Ramos (cell line): ENCODE measurements at regions not wholly inside any gene's neighbourhood (a gene's known extent, or its start where the extent isn't known, plus 50 kb on each side); places are given as distances from the start of the nearest gene placed in this dataset.
"Not testable (repeated sequence)": the region's sequence is repeated elsewhere in the genome, so short reads cannot be mapped to it uniquely, and the experiment has no call there.

Experiments used
- in situ Hi-C: fragments of 300-500 bp; cut with MboI; formaldehyde crosslinking; loops from one replicate; pipeline ENCODE4 v1.14.3; 2022; ENCODE audit warnings: low sequenced_read_pairs; ENCODE audit not compliant: unreplicated experiment

GRCh38 chr10:56298941-56299340 lies 62.1 kb downstream of the ZWINT start:
- in situ Hi-C loops: no loop called here

GRCh38 chr10:56296618-56297017 lies 64.4 kb downstream of the ZWINT start:
- in situ Hi-C loops: no loop called here

DNA sequence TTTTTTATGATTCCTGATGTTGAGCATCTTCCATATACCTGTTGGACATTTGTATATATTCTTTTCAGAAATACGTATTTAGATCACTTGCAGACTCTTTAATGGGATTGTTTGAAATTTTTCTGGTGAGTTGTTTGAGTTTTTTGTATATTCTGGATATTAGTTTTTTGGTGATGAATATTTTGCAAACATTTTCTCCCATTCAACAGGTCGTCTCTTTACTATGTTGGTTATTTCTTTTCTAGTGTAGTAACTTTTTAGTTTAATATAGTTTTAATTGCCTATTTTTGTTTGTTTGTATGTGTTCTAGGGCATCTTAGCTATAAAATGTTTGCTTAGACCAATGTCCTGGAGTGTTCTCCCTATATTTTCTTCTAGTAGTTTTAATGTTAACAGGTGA lies 72.7 kb downstream of the ZWINT start:
- in situ Hi-C loops: no loop called here

DNA sequence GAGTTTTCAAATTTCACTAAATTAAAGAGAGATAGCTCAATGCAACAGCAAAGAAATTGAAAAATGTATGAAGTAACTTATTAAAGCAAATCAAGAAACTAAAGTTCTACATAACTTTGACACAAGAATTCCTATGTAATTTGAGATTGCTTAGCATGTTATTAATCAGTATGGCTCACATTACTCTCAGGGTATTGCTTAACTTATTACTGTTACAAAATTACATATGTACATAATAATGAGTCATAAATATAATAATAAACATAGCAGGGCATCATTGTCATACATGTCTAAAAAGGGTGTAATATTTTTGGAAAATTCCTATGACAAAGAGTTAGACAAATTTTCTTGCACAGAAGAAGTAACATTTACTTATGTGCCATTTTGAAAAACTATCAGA lies 75.0 kb downstream of the ZWINT start:
- in situ Hi-C loops: no loop called here

DNA sequence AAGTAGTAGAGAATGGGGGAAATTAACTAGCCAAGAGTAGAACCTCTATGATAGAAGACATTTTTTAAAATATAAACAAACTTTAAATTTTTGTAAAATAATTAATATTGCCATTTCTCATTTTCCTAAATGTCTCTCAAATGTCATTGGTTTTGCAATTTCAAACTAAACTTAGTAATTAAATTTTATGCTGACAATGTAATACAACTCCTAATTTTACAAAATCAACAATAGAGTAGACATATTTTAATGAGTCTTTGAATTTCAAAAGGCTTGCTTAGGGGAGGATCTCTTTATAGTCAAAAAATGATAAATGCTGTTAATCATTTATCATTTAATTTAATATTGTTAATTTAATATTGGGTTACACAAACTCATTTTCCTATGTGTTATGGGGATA lies 81.8 kb downstream of the ZWINT start:
- in situ Hi-C loops: no loop called here

DNA sequence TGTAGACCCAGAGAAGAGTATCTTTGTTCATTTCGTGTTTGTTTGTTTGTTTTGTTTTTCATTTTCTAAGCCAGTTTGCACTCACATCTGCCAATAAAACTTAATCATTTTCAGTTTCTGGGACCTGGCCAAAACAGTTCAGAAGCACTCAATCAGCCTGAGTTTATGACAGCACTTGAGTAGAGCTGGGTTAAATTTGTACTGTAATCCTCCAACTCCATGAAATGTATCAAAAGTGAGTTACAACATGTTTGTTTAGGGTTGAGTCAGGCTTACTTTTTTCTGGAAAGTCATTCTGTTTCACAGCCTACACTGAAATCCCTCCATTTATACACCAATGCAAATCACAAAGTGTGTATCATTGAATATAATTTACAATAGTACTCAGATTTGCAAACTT lies 91.9 kb downstream of the ZWINT start:
- in situ Hi-C loops: no loop called here

- in situ Hi-C loops: no loop called here
These were observed 94.9 kb downstream of the ZWINT start for GRCh38 chr10:56266120-56266519.

DNA sequence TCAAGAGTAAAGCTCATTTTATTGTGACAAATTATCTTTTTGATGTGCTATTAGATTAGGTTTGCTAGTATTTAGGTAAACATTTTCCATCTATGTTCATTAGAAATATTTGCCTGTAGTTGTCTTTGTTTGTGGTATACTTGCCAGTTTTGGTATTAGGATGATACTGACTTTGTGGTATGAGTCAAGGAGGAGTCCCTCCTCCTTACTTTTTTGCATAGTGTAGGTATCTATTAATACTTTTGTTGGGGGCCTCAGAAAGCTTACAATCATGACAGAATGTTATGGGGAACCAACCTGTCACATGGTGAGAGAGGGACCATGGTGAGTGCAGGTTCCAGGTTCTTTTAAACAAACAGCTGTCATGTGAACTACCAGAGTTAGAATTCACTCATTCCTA lies 102.1 kb downstream of the ZWINT start:
- in situ Hi-C loops: no loop called here

GRCh38 chr10:56258378-56258777 lies 102.7 kb downstream of the ZWINT start:
- in situ Hi-C loops: no loop called here

DNA sequence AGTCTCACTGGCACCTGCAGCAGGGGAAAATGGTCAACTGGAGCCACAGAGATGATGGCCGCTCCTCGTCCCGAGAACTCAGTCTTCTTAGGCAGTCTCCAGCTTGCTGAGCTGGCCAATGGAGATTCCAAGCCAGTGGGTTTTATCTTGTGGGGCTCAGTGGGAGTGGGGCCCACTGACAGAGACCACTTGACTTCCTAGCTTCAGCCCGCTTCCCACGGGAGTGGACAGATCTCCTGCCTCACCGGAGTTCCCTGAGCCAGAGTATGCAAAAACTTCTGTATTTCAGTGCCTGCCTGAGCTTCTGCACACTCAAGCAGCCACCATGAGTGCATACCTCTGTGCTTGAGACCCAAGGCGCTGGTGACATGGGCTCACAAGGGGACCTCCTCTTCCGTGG lies 105.8 kb downstream of the ZWINT start:
- in situ Hi-C loops: no loop called here

- in situ Hi-C loops: no loop called here
These were observed 120.6 kb downstream of the ZWINT start for GRCh38 chr10:56240471-56240870.

DNA sequence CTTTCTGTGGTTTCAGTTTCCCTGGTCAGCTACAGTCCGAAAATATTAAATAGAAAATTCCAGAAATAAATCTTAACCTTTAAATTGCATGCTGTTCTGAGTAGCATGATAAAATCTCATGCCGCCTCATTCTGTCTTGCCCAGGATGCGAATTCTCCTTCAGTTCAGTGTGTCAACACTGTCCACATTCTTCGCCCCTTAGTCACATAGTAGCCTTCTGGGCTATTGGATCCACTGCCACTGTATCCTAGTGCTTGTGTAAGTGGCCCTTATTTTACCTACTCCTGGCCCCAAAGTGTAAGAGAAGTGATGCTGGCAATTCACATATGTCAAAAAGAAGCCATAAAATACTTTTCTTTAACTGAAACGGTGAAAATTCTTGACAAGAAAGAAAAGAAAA lies 129.6 kb downstream of the ZWINT start:
- in situ Hi-C loops: no loop called here

DNA sequence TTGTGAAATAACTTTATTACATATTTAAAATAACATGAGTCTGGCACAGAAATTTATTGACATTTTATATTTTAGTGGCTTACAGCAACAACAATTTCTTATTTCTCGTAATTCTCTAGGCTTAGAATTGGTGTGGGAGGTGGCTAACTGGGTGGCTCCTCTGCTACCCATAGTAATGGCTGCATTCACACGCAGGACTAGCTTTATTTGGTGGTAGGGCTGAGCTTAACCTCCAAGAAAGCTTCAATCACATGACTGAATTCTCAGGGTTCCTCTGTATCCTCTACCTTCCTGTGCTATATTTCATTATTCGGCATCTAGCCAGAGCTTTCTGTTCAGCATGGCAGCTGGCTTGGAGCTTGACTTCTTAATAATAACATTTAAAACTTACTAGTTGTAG lies 138.8 kb downstream of the ZWINT start:
- in situ Hi-C loops: no loop called here

GRCh38 chr10:56212951-56213350 lies 148.1 kb downstream of the ZWINT start:
- in situ Hi-C loops: no loop called here

DNA sequence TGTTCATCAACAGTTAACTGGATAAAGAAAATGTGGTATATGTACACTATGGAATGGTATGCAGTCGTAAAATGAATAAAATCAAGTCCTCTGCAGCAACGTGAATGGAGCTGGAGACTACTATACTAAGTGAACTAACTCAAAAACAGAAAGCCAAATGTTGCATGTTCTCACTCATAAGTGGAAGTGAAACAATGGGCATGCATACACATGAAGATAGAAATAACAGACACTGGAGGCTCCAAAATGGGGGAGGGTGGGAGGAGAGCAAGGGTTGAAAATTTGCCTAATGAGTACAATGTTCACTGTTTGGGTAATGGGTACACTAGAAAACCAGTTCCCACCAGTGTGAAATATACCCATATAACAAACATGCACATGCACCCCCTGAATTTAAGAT lies 179.5 kb downstream of the ZWINT start:
- in situ Hi-C loops: no loop called here

DNA sequence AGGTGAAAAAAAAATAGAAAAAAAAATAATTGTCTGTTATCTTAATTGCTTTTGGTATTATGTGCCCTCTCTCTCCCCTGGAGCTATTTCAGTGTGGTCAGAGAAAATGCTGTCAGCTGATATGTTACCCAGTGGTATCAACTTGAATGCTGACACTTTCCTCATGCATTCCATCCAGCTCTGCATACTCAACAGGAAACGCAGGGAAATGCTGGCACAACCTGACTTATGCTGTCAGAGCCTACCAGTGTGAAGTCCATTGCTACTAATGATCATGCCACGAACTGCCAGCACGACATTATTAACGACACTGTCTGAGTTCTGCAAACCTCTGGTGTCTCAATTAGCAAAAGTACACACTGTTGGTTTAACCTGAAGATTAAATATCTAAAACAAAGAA lies 182.8 kb downstream of the ZWINT start:
- in situ Hi-C loops: no loop called here

GRCh38 chr10:56155091-56155513 lies 206.0 kb downstream of the ZWINT start:
- in situ Hi-C loops: not testable (repeated sequence)

GRCh38 chr10:56146806-56147205 lies 214.3 kb downstream of the ZWINT start:
- in situ Hi-C loops: no loop called here

- in situ Hi-C loops: no loop called here
These were observed 218.8 kb downstream of the ZWINT start for GRCh38 chr10:56142092-56142728.

DNA sequence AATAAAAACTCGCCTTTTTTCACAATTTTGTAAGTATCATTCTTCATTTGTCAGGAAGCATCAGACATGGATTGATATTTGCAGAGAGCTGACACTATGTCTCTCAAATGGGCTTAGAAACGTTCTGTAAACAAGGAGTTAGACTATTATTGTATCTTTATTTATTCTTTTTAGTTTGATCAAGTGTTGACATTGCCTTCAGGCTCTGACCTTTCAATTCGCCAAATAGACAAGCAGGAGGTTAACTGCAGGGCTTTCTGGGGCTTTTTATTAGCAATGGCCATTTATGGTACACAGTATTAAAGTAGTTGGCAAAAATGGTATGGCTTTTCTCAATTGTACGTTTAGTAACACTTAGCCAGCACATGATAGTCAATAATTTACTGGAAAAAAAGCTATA lies 221.7 kb downstream of the ZWINT start:
- in situ Hi-C loops: no loop called here

- in situ Hi-C loops: no loop called here
These were observed 225.2 kb downstream of the ZWINT start for GRCh38 chr10:56135828-56136227.

GRCh38 chr10:56123247-56123646 lies 237.8 kb downstream of the ZWINT start:
- in situ Hi-C loops: no loop called here

GRCh38 chr10:56116684-56117083 lies 244.4 kb downstream of the ZWINT start:
- in situ Hi-C loops: no loop called here
